Activated T-cell treated with anti-CD3 and anti-CD28 coated beads, Interleukin-2, amount 50 U/mL, for 1 hour (primary cell): ENCODE measurements at regions not wholly inside any gene's neighbourhood (a gene's known extent, or its start where the extent isn't known, plus 50 kb on each side); places are given as distances from the start of the nearest gene placed in this dataset.

Experiments used
- DNase-seq: peaks from one replicate; pipeline ENCODE4 v3.0.0-alpha.2; 2020

GRCh38 chr17:34733333-34733732 lies 154.0 kb downstream of the TMEM132E start:
- no peak for DNase-seq

- DNase-seq: no peak
Observed at GRCh38 chr17:34730816-34731215, 151.4 kb downstream of the TMEM132E start.

GRCh38 chr17:34728771-34729310 lies 149.5 kb downstream of the TMEM132E start:
- no peak for DNase-seq

GRCh38 chr17:34727601-34728000 lies 148.2 kb downstream of the TMEM132E start:
- DNase-seq: no peak

DNA sequence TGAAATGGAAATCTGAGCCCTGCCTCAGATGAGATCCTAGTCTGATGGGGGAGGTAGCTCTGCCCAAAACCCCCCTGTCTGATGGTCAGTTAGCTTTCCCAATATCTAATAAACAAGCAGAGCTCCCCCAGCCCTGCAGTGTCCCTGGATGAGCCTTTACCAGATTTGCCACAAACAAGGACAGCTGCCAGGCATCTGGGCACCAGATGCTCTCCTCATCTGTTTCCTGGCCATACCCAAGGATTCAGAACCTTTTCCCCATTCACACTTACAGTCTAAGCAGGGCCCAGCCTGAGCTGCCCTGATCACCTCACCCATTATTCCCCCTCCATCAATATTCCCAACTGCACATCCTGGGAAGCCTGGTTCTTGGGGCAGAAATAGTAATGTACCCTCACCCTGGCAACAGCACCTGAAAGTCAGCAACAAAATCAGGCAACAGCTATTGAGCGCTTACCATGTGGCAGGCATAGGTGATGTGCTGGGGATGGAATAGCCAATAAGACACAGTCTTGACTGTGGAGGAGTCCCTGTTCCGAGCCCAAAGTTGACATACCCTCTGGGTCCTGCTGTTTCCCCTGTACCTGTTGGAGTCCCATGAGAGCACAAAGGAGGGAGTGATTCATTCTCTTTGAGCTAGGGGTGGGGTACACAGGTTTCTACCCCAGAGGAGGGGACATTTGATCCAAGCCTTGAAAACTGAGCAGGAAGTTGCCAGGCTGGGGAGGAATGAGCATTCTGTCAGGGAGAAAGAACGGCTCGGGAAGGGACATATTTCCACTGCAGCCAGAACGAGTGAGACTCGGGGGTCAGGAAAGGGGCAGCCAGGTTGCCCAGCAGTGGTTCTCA lies 147.4 kb downstream of the TMEM132E start:
- DNase-seq: no peak

GRCh38 chr17:34725725-34726124 lies 146.3 kb downstream of the TMEM132E start:
- DNase-seq: no peak

DNA sequence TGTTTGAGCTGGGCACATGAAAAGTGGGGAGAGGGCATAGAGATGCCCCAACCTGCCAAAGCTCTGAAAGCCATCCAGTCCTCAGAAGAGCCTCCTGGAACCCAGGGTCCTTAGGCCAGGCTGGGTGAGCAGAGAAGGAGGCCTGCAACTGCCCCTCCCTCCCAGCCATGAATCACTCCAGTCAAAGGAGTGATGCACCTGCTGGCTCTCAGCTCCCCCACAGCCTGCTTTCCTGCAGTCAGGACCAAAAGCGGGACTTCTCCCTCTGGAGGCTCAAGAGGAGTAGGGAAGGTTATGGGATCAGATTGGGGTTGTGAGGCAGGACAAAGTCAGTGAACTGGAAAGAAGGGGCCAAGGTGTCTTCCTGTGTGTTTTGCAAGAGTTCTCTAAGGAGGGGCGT lies 145.6 kb downstream of the TMEM132E start:
- DNase-seq: no peak

DNA sequence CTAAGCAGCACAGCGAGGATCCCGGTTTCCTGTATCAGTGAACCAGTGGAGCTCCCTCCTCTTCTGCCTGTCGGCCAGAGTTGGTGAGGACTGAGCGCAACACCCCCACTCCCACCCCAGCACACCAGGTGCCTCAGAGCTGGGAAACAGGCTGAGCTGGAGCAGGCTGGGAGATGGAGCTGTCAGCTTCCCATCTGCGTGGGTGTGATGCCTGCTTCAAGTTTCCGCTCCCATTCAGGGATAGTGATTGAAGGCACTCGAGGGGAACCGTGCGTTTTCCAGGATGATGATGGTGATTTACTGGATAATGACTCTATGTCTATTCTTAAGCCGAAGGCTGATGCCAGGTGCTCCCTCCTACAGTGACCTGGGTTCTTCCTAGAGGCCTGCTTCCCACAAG lies 144.5 kb downstream of the TMEM132E start:
- no peak for DNase-seq

- no peak for DNase-seq
Observed at GRCh38 chr17:34721326-34721725, 141.9 kb downstream of the TMEM132E start.

GRCh38 chr17:34720760-34721159 lies 141.4 kb downstream of the TMEM132E start:
- DNase-seq: no peak

GRCh38 chr17:34719569-34719968 lies 140.2 kb downstream of the TMEM132E start:
- no peak for DNase-seq

DNA sequence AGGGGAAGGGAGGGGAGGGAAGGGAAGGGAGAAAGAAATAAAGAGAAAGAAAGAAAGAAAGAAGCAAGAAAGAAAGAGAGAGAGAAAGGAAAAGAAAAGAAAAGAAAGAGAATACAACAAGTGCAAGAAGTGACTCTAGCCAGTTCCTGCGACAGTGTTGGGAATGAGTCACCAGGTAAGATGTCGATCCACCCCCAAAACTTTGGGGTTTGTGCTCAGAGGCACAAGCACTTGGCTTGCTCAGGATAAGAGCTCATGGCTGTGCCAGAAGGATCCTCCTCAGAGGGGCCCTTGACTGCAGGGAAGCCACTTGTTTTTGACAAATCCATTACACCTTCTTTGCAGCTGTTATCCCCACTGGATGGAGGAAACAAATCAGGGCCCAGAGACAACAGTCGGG lies 137.7 kb downstream of the TMEM132E start:
- DNase-seq: no peak

DNA sequence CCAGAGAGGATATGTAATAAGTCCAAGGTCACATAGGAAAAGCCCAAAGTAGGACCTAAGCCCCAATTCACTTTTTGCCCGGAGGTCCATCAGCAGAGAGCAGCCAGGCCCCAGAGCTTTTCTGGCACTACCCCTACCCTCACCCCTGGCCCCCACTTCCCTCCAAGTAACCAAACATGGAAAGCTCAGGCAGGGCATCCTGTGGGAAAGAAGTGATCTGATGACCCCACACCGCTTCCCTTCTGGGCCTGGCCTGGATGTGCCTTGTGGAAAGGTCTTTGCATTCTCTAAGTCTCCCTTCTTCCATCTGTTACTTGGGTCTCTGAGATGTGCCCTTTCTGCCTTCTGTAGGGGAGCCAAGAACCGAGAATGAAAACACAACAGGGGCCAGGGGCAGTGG lies 136.9 kb downstream of the TMEM132E start:
- no peak for DNase-seq

- no peak for DNase-seq
Observed at GRCh38 chr17:34715504-34715903, 136.1 kb downstream of the TMEM132E start.

DNA sequence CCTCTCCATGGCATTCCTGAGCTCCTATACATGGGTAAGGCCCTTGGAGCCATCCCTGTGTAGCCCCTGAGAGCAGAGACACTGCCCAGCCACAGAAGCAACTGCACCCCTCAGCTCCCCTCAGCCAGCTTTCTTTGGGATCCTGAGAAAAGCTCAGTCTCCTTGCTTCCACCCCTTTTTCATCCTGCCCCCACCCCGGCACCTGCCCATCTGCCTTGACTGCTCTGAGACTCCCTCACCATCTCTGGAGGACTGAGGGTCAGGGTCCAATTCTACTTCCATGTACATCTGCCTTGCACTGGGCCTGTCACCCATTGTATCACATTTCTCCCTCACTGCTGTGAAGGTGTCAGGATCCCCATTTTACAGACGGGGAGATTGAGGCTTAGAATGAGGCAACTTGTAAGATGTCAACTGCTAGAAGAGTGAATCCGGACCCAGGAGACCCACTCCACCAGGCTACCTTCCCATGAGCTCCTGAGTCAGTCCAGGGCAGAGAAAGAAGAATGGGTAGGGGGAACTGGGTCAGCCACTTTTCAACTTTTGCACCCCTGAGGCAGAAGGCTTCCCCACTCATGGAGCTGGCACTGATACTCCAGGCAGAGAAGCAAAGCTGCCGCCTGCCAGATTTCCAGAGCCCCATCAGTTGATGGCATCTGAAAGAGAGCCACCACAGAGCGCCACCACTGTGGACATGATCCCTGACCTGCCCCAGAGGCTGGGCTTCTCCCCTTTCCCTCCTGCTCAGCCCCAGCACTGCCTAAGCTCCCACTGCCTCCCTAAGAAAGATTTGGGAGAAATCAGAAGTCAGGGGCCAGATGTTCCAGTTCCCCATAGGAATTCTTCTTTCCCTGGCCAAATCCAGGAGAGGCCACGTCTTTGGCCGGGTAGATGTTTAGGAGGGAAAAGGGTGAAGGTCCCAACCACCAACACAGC lies 135.4 kb downstream of the TMEM132E start:
- DNase-seq: no peak

GRCh38 chr17:34713687-34714086 lies 134.3 kb downstream of the TMEM132E start:
- DNase-seq: no peak

DNA sequence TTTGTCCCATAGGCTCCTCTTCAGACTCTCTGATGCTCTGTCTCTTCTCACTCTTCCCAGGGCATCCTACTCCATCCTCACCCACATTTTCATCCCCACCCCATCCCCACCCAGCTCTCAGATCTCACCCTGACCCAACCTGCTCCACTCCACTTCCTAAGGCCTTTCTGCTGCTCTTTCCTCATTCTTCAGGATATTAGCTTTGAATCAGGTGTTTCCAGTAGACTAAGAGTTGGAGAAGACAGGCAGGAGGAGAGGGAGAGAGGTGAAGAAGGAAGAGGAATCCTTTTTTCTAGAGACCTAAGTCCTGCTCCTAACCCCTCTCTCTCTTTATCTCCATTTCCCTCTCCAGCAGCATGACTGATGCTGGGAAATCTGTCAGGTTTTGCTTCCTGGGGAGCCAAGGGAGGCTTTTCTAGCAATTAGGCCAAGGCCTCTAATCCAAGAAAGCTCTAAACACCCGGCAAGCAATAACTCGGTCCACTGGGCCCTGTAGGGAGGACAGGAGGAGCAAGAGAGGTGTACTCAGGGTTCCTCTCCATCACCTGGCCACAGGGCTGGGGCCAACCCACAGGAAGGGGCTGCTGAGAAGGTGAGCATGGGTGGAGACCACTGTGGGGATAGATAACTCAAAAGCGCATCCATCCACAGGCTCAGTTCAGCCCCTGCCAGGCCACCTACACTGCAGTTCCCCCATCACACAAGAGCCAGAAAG lies 133.3 kb downstream of the TMEM132E start:
- no peak for DNase-seq

- DNase-seq: no peak
Observed at GRCh38 chr17:34711646-34712045, 132.3 kb downstream of the TMEM132E start.

DNA sequence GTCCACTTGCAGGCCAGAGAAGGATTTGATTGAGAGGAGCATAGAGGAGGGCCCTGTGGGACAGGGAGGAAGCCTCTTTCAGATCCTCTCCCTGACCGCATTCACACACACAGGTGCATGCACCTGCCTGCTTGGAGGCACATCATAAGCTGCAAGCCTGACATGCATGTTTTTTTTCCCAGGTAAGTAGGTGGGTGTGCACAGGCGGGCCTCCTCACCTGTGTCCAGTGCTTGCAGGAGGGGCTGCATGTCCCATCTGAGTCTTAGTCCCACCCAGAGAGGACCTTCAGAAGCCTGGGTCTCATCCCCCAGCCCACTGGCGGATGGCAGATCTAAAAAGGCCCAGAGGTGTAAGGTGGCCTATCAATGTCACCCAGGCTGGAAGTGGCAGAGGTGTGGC lies 130.8 kb downstream of the TMEM132E start:
- DNase-seq: no peak

GRCh38 chr17:34709158-34709754 lies 129.9 kb downstream of the TMEM132E start:
- DNase-seq: no peak

DNA sequence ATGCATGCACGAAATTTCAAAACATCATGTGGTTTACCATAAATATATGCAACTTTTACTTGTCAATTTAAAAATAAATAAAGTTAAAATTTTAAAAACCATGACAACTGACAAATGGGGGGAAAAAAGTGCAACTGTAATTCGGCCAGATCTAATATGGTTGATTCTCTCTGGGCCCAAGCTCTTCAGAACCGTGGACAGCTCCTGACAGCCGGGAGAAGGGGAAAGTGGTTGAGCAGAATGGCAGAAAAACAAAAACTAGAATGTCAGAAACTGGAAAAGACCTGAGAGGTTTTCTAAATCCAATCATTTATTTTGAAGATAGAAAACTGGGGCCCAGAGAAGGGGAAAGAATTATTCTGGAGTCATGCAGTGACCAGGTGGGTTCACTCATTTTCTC lies 126.6 kb downstream of the TMEM132E start:
- no peak for DNase-seq

GRCh38 chr17:34703533-34703932 lies 124.2 kb downstream of the TMEM132E start:
- no peak for DNase-seq

DNA sequence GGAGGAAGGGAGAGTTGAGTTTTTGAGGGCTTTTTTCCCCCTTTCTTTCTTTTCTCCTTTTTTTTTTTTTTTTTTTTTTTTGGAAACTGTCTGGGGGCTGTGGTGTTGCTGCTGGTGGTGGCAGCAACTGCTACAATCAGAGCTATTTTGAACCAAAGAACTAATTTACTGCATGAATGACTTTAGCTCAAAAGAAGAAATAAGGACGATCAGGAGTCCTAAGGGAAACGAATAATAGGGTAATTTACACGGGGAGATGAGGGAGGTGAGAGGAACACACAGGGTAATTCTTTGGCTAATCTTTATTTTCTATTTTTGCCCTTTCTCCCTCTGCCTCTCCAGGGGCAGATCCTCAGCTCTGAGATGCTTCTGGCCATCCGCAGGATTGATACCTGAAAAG lies 119.8 kb downstream of the TMEM132E start:
- no peak for DNase-seq
